KOPT-K1 (cell line): ENCODE measurements at regions not wholly inside any gene's neighbourhood (a gene's known extent, or its start where the extent isn't known, plus 50 kb on each side); places are given as distances from the start of the nearest gene placed in this dataset.

Source experiments
- H3K27ac ChIP-seq: fragments of 200-600 bp; sonication (generic); 2 replicates; pipeline ENCODE4 v1.5.1; 2016; ENCODE audit warnings: antibody characterized with exemption, mild to moderate bottlenecking, low read depth, low read length; ENCODE audit not compliant: poor library complexity, severe bottlenecking
- H3K36me3 ChIP-seq: fragments of 200-600 bp; sonication (generic); 2 replicates; pipeline ENCODE4 v1.5.1; 2017; ENCODE audit warnings: antibody characterized with exemption, mild to moderate bottlenecking, low read length, moderate library complexity; ENCODE audit not compliant: insufficient read depth
- H3K9me3 ChIP-seq: fragments of 200-600 bp; sonication (generic); 2 replicates; pipeline ENCODE4 v1.5.1; 2017; ENCODE audit warnings: antibody characterized with exemption, low read length, mild to moderate bottlenecking; ENCODE audit not compliant: insufficient read depth, poor library complexity, severe bottlenecking

- Histone ChIP-seq H3K27ac (no peak overlapping the region), H3K9me3 (no peaks in the 10 kb centered on the region), H3K36me3 (no peaks in the 10 kb centered on the region)
Measured at GRCh38 chr21:16585896-16586295, 856.1 kb downstream of the USP25 start.

- H3K9me3 ChIP-seq: no peaks in the 10 kb centered on the region
- H3K36me3 ChIP-seq: no peaks in the 10 kb centered on the region
- no peak overlapping the region for H3K27ac ChIP-seq
Measured at GRCh38 chr21:16587141-16587581, 857.4 kb downstream of the USP25 start.

DNA sequence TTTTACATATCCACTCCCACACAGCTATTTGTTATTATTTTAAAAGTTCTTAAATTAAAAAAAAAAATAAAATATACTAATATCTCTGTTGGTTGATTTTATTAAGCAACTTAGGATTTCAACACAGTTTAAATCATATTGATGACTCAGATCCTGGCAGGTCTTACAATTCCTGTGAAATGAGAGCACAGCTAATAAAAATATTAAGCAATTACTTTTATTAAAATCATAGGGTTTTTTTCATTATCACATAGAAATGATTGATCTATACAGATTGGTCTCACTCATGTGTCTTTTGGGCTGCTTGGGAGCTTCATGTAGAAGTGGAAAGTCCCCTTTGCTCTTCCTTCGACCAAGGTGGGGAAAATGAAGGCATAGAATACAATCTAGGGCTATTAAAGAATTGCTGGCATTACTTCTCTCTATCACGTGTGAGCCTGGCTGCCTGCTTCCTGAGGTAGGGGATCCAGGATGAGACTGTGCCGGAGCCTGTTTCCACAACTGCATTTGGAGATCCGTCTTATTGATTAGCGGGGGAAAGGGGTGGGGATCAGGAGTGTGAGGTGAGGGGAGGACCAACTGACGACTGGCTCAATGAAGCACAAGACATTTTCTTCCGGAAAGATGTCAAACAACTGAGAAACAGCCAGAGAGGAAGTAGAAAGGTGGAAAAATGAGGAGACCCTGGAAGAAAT, 858.0 kb downstream of the USP25 start:
- Histone ChIP-seq H3K27ac (no peak overlapping the region), H3K9me3 (no peaks in the 10 kb centered on the region), H3K36me3 (no peaks in the 10 kb centered on the region)

GRCh38 chr21:16588433-16588860, 858.7 kb downstream of the USP25 start:
- Histone ChIP-seq H3K9me3 (no peaks in the 10 kb centered on the region), H3K27ac (no peak overlapping the region), H3K36me3 (no peaks in the 10 kb centered on the region)

- no peaks in the 10 kb centered on the region for H3K9me3 ChIP-seq
- H3K36me3 ChIP-seq: no peaks in the 10 kb centered on the region
- no peak overlapping the region for H3K27ac ChIP-seq
Measured at GRCh38 chr21:16589006-16589898, 859.5 kb downstream of the USP25 start.

DNA sequence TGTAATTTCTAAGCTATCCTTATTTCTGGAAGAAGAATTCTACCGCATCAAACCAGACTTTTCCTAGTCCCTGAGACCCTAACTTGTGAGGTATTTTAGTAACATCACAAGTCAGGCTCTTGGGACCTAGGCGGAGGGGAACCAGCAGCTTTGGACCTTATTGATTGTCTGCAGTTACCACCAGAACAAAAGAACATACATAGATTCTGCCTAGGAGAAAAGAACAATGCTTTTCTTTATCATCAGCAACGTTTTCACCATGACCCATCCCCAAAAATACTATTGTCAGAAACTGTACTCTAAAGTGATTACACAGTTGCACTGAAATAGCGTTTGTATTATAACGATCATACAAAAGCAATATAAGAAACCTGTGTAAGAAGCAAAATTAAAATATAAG, 860.4 kb downstream of the USP25 start:
- Histone ChIP-seq H3K27ac (no peak overlapping the region), H3K9me3 (no peaks in the 10 kb centered on the region), H3K36me3 (no peaks in the 10 kb centered on the region)

DNA sequence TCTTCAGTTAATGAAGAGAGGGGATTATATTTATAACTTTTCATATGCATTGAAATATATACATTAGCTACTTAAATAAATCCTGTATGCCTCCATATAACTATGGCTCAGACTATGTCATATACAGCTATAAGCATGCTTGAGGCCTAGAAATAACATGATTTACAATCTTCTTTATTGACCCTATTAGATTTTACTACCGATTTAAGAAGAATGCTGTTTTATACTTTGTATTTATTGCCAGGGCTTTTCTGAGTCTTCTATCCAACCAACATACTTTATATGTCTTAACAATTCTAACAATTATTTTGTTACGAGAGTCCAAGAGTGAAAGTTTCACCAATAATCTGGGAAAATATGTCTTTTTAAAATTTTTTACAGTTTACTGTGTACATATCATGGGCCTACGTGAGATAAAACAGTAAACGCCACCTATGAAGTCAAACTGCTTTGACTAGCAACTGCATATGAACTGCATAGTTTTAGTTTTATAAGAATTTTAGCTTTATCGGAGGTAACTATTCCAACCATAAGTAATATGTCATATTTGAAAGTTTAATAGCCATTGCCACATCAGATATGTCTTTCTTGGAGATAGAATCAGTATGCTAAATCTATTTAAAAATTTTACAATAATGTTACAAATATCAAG, 861.0 kb downstream of the USP25 start:
- Histone ChIP-seq H3K27ac (no peak overlapping the region), H3K36me3 (no peaks in the 10 kb centered on the region), H3K9me3 (no peaks in the 10 kb centered on the region)

- Histone ChIP-seq H3K9me3 (no peaks in the 10 kb centered on the region), H3K27ac (no peak overlapping the region), H3K36me3 (no peaks in the 10 kb centered on the region)
Measured at GRCh38 chr21:16592381-16592780, 862.6 kb downstream of the USP25 start.

DNA sequence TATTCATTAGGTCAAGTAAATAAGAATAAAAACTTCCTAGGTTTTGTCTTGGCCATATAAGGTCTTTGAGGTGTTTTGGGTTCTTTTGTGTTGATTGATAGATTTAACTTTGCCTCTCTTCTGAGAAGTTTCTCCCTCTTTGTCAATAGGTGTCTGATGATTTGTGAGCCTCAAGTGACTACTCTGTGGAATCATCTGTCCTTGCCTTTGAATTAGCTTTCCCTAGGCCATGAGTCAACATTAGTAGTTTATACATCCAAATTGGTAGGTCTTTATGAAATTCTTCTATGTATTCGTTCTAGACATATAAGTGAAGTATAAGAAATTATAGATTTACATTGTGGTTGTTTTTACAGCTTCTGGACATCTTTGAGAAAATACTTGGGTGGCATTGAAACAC, 864.4 kb downstream of the USP25 start:
- Histone ChIP-seq H3K27ac (no peak overlapping the region), H3K9me3 (no peaks in the 10 kb centered on the region), H3K36me3 (no peaks in the 10 kb centered on the region)

GRCh38 chr21:16596369-16596768, 866.6 kb downstream of the USP25 start:
- Histone ChIP-seq H3K9me3 (no peaks in the 10 kb centered on the region), H3K36me3 (no peaks in the 10 kb centered on the region), H3K27ac (no peak overlapping the region)

DNA sequence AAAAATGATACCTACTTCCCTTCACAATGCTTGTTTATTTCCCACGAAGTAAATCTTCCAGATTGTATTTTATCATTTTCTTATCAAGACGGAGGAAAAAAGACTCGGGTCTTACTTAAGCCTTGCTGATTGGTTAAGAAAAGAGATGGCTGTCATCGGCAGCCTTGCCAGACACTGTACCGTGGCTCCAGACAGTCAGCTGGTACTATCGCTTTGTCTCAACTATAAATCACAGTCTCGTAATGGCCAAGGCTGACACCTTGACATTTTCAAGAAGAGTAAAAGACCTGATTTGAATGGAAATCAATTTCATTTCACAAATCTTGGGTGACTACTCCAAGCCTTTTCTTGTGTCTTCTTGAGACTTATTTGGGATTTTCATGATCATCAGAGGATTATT, 868.0 kb downstream of the USP25 start:
- Histone ChIP-seq H3K9me3 (no peaks in the 10 kb centered on the region), H3K36me3 (no peaks in the 10 kb centered on the region), H3K27ac (no peak overlapping the region)

DNA sequence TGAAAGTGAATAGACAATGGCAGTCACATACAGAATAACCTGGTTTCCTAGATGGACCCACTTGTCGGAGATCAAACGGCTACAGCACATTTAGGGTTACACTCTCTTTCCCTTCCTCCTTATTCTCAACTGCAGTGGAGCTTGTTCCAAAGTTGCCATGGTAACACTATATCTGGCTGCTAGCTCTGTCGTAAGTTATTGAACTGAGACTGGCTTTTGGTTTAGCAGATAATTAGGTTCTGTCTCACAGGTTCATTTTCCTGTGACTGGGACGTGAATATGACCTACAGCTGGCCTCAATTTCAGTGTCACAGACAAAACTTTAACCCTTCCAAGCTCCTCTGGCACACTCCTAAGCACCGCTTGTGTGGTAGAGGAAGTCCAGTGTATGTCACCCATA, 875.8 kb downstream of the USP25 start:
- no peaks in the 10 kb centered on the region for H3K9me3 ChIP-seq
- H3K27ac ChIP-seq: no peak overlapping the region
- no peaks in the 10 kb centered on the region for H3K36me3 ChIP-seq

GRCh38 chr21:16606271-16606670, 876.5 kb downstream of the USP25 start:
- H3K9me3 ChIP-seq: no peaks in the 10 kb centered on the region
- no peak overlapping the region for H3K27ac ChIP-seq
- H3K36me3 ChIP-seq: no peaks in the 10 kb centered on the region

DNA sequence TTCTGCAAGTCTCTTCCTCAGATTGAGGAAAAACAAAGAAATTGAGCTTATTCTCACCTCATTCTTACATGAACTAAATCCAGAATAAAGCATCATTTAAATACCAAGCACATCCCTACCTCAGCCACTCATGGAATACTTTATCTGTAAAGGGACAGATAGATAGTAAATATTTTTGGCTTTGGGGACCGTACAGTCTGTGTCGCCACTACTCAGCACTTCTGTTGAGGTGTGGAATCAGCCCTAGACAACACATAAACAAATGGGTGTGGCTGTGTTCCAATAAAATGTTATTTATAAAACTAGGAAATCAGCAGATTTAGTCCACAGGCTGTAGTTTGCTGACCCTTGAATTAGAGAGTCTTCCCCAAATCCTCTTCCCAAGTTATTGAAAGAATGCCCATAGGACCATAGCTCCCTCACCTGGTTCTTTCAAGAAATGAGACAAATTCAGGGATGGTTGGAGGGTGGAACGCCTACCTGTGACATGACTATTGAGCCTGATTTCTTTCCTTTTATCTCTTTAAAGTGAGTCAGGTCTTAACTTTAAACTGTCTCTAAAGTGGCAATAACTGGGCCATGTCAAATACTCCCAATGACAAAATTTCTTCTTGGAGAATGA, 878.5 kb downstream of the USP25 start:
- Histone ChIP-seq H3K36me3 (no peaks in the 10 kb centered on the region), H3K27ac (no peak overlapping the region), H3K9me3 (no peaks in the 10 kb centered on the region)

DNA sequence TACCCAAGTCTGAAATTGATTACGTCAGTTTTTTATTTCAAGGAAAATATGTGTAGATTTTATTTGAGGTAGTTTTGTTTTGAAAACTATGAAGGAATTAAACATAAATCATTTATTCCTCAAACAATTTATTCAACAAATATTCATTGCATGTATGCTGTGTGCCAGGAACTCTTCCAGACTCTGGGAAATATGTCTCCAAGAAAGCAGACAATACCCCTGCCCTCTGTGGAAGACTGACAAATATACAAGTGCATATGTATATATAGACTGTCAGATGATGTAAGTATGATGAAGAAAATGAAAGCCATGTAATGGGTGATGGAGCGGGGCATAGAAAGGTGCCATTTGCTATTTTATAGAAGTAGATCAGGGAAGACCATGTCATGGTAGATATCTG, 889.5 kb downstream of the USP25 start:
- Histone ChIP-seq H3K9me3 (no peaks in the 10 kb centered on the region), H3K27ac (no peak overlapping the region), H3K36me3 (no peaks in the 10 kb centered on the region)
